SW480 (cell line): ENCODE measurements at regions not wholly inside any gene's neighbourhood (a gene's known extent, or its start where the extent isn't known, plus 50 kb on each side); places are given as distances from the start of the nearest gene placed in this dataset.

Experiments
- DNase-seq: peaks from one replicate; pipeline ENCODE4 v3.0.0-alpha.2; 2016; ENCODE audit warnings: low spot score

GRCh38 chr6:128666405-128666804 is 146.0 kb upstream of the PTPRK start:
- no peak for DNase-seq

GRCh38 chr6:128663238-128663637 is 142.8 kb upstream of the PTPRK start:
- no peak for DNase-seq

- DNase-seq: no peak
Observed at GRCh38 chr6:128659878-128660622, 139.7 kb upstream of the PTPRK start.

GRCh38 chr6:128659276-128659675 is 138.9 kb upstream of the PTPRK start:
- no peak for DNase-seq

GRCh38 chr6:128657181-128657580 is 136.8 kb upstream of the PTPRK start:
- no peak for DNase-seq

GRCh38 chr6:128655978-128656498 is 135.6 kb upstream of the PTPRK start:
- peak; percentile 66 for DNase-seq

GRCh38 chr6:128648022-128648598 is 127.7 kb upstream of the PTPRK start:
- DNase-seq: no peak

GRCh38 chr6:128642132-128642531 is 121.7 kb upstream of the PTPRK start:
- DNase-seq: no peak

GRCh38 chr6:128641703-128642102 is 121.3 kb upstream of the PTPRK start:
- no peak for DNase-seq

GRCh38 chr6:128638817-128639216 is 118.4 kb upstream of the PTPRK start:
- DNase-seq: no peak

GRCh38 chr6:128635219-128635618 is 114.8 kb upstream of the PTPRK start:
- DNase-seq: no peak

GRCh38 chr6:128632131-128632530 is 111.7 kb upstream of the PTPRK start:
- no peak for DNase-seq

GRCh38 chr6:128631031-128631430 is 110.6 kb upstream of the PTPRK start:
- DNase-seq: no peak

- peak; percentile 14 for DNase-seq
Observed at GRCh38 chr6:128630213-128630612, 109.8 kb upstream of the PTPRK start.

- DNase-seq: no peak
Observed at GRCh38 chr6:128617285-128617684, 96.9 kb upstream of the PTPRK start.

GRCh38 chr6:128616342-128616741 is 95.9 kb upstream of the PTPRK start:
- DNase-seq: no peak

- DNase-seq: no peak
Observed at GRCh38 chr6:128606611-128607010, 86.2 kb upstream of the PTPRK start.

GRCh38 chr6:128605961-128606360 is 85.6 kb upstream of the PTPRK start:
- no peak for DNase-seq

GRCh38 chr6:128601060-128601459 is 80.7 kb upstream of the PTPRK start:
- DNase-seq: no peak

- DNase-seq: peak; percentile 82
Observed at GRCh38 chr6:128600397-128600951, 80.1 kb upstream of the PTPRK start.

- no peak for DNase-seq
Observed at GRCh38 chr6:128599036-128599435, 78.6 kb upstream of the PTPRK start.

GRCh38 chr6:128598571-128598970 is 78.2 kb upstream of the PTPRK start:
- DNase-seq: no peak

- no peak for DNase-seq
Observed at GRCh38 chr6:128597956-128598355, 77.6 kb upstream of the PTPRK start.
